HEK293T (cell line): ENCODE measurements at regions not wholly inside any gene's neighbourhood (a gene's known extent, or its start where the extent isn't known, plus 50 kb on each side); places are given as distances from the start of the nearest gene placed in this dataset.

ENCODE experiments used
- BHLHE40 ChIP-seq: fragments of 450-650 bp; IDR thresholded peaks from 2 replicates; pipeline ENCODE4 v1.6.1; 2016; ENCODE audit warnings: mild to moderate bottlenecking, moderate library complexity, borderline replicate concordance
- FOXM1 ChIP-seq: fragments of 450-650 bp; IDR thresholded peaks from 2 replicates; pipeline ENCODE4 v1.6.1; 2017; ENCODE audit warnings: mild to moderate bottlenecking, borderline replicate concordance
- PKNOX1 ChIP-seq: fragments of 450-650 bp; IDR thresholded peaks from 2 replicates; pipeline ENCODE4 v1.6.1; 2016
- SP1 ChIP-seq: fragments of 450-650 bp; IDR thresholded peaks from 2 replicates; pipeline ENCODE4 v1.6.1; 2017
- SUZ12 ChIP-seq: fragments of 450-650 bp; IDR thresholded peaks from 2 replicates; pipeline ENCODE4 v1.6.1; 2016; ENCODE audit warnings: mild to moderate bottlenecking
- ZNF384 ChIP-seq: fragments of 450-650 bp; IDR thresholded peaks from 2 replicates; pipeline ENCODE4 v1.6.1; 2016

DNA sequence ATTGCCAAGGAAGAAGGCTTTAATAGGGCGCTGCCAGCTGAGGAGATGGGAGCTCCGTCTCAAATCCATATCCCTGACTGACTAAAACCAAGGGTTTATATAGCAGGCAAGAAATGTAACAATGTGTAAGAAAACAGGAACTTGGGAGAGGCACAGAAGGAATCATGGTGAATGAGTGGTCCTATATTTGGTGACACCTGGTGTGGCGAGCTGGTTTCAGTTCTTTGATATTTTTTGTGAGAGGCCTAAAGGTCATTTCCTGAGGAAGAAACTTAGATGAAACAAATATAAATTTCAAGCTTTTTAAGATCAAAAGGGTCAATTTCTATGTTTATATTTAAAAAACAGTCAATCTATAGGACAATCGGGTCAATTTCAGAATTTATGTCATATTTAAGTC lies 826.3 kb downstream of the SLITRK6 start:
- TF ChIP-seq SUZ12 (no peak), PKNOX1 (no peak), BHLHE40 (no peak), SP1 (no peak), ZNF384 (no peak), FOXM1 (no peak)
